ENCODE measurements at regions not wholly inside any gene's neighbourhood (a gene's known extent, or its start where the extent isn't known, plus 50 kb on each side); places are given as distances from the start of the nearest gene placed in this dataset.

DNA sequence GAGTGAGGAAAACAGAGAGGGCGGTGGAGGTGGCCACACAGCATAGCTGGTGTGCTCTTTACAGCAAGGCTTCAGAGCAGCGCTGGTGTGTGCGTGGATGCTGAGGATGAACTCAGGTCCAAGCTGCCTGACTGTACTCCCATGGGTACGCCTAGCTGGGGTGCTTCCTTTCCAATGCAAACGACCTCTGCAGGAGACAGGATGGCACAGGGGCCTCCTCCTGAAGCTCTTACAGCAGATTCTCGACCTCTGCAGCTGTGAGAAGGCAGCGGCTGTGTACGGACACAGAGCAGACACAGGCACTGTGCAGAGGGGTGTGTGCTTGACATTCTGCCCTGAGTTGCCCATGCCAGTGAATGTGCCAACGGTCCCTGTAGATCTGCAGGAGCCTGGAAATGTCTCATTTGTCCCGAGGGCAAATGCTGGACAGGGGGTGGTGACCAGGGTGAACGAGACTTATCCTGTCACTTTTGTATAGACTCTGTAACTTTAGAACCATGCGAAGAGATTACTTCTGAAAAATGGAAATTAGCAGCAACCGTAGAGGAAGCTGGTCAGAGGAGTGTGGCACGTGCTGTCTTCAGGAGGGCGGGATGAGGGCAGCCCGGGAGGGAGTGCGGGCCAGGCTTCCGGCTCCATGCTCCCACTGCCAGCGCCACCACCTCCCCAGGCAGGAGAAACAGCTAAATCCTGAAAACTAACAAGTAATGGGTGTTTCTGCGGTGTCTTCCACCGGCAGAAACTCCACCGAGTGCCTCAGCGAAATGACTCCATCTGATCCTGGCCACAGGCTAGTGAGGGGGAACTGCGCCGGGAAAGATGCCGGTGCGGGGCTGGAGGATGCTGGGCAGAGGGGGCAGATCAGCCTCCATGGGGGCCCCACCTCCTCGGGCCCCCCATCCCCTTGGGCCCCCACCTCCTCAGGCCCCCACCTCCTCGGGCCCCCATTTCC is 120.9 kb upstream of the RPS6KA2 start:
- TF ChIP-seq, protein P1, sequence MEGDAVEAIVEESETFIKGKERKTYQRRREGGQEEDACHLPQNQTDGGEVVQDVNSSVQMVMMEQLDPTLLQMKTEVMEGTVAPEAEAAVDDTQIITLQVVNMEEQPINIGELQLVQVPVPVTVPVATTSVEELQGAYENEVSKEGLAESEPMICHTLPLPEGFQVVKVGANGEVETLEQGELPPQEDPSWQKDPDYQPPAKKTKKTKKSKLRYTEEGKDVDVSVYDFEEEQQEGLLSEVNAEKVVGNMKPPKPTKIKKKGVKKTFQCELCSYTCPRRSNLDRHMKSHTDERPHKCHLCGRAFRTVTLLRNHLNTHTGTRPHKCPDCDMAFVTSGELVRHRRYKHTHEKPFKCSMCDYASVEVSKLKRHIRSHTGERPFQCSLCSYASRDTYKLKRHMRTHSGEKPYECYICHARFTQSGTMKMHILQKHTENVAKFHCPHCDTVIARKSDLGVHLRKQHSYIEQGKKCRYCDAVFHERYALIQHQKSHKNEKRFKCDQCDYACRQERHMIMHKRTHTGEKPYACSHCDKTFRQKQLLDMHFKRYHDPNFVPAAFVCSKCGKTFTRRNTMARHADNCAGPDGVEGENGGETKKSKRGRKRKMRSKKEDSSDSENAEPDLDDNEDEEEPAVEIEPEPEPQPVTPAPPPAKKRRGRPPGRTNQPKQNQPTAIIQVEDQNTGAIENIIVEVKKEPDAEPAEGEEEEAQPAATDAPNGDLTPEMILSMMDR (IDR thresholded peaks at IDR 0.05), result no peak
- TF ChIP-seq POLR2AphosphoS5 (IDR thresholded peaks at IDR 0.05) (no peak), POLR2A (IDR thresholded peaks at IDR 0.05) (no peak)
